ENCODE measurements at regions not wholly inside any gene's neighbourhood (a gene's known extent, or its start where the extent isn't known, plus 50 kb on each side); places are given as distances from the start of the nearest gene placed in this dataset.

- Histone ChIP-seq H3K4me3 (ENCODE audit: low read depth in 1 of 3, low read length in 3 of 3) (no peak overlapping the region), H3K27ac (ENCODE audit: low read depth in 1 of 3, low read length in 2 of 3) (no peak overlapping the region), H3K9me3 (ENCODE audit: control insufficient read depth in 2 of 2, insufficient read depth in 1 of 2, low read depth in 1 of 2, low read length in 1 of 2) (peaks cover 0 to 8% of the 10 kb centered on the region in 2 donors), H3K4me1 (ENCODE audit: control insufficient read depth in 3 of 3, insufficient read depth in 2 of 3, low read depth in 1 of 3, low read length in 2 of 3) (no peaks in the 10 kb centered on the region), H3K36me3 (ENCODE audit: control insufficient read depth in 3 of 3, insufficient read depth in 2 of 3, low read depth in 1 of 3, low read length in 3 of 3) (peaks cover 2 to 39% (median 3%) of the 10 kb centered on the region in 3 donors), H3K27me3 (ENCODE audit: control insufficient read depth in 3 of 3, insufficient read depth in 3 of 3, low read length in 3 of 3) (no peaks in the 10 kb centered on the region)
- FAIRE-seq (no peak), DNase-seq (no peak)
- WGBS, 3 donors = 69 to 81% (median 73%) methylated on average over 6 of the region's 6 CpGs
These were observed 119.9 kb downstream of the MIAT start for GRCh38 chr22:26777156-26777801.

GRCh38 chr22:26778372-26778771 is 121.0 kb downstream of the MIAT start:
- no peaks in the 10 kb centered on the region for H3K27me3 ChIP-seq (ENCODE audit: control insufficient read depth in 3 of 3, insufficient read depth in 3 of 3, low read length in 3 of 3)
- H3K4me3 ChIP-seq (ENCODE audit: low read depth in 1 of 3, low read length in 3 of 3) = no peak overlapping the region
- DNase-seq (no peak), FAIRE-seq (no peak)
- peaks cover 2 to 45% (median 3%) of the 10 kb centered on the region in 3 donors for H3K36me3 ChIP-seq (ENCODE audit: control insufficient read depth in 3 of 3, insufficient read depth in 2 of 3, low read depth in 1 of 3, low read length in 3 of 3)
- WGBS, 3 donors = 83 to 92% (median 84%) methylated on average over 1 of the region's 1 CpG
- peaks cover 0 to 8% of the 10 kb centered on the region in 2 donors for H3K9me3 ChIP-seq (ENCODE audit: control insufficient read depth in 2 of 2, insufficient read depth in 1 of 2, low read depth in 1 of 2, low read length in 1 of 2)
- no peaks in the 10 kb centered on the region for H3K4me1 ChIP-seq (ENCODE audit: control insufficient read depth in 3 of 3, insufficient read depth in 2 of 3, low read depth in 1 of 3, low read length in 2 of 3)
- no peak overlapping the region for H3K27ac ChIP-seq (ENCODE audit: low read depth in 1 of 3, low read length in 2 of 3)

DNA sequence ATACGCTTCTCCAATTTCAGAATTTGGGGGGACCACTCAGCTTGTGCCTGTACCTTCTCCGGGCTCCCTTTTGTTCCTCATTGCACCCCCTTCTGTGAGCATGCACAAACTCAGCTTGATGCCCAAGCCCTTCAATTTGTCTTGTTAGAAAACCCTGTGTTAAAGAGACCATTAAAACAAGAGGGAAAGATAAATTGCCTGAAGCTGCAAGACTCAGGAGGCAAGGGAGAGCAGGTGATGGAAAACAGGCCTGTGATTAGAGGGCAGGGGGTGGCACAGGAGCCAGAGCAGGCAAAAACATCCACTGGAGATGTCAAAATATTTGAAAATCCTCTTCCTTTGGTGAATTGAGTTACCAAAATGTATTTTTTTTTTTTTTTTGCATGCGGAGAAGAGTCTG is 121.7 kb downstream of the MIAT start:
- H3K36me3 ChIP-seq (ENCODE audit: control insufficient read depth in 3 of 3, insufficient read depth in 2 of 3, low read depth in 1 of 3, low read length in 3 of 3) = peaks cover 2 to 45% (median 3%) of the 10 kb centered on the region in 3 donors
- 85 to 100% (median 87%) methylated on average over 3 of the region's 3 CpGs for WGBS, 3 donors
- FAIRE-seq (no peak), DNase-seq (no peak)
- H3K27me3 ChIP-seq (ENCODE audit: control insufficient read depth in 3 of 3, insufficient read depth in 3 of 3, low read length in 3 of 3) = no peaks in the 10 kb centered on the region
- H3K4me1 ChIP-seq (ENCODE audit: control insufficient read depth in 3 of 3, insufficient read depth in 2 of 3, low read depth in 1 of 3, low read length in 2 of 3) = no peaks in the 10 kb centered on the region
- H3K4me3 ChIP-seq (ENCODE audit: low read depth in 1 of 3, low read length in 3 of 3) = no peak overlapping the region
- peaks cover 0 to 8% of the 10 kb centered on the region in 2 donors for H3K9me3 ChIP-seq (ENCODE audit: control insufficient read depth in 2 of 2, insufficient read depth in 1 of 2, low read depth in 1 of 2, low read length in 1 of 2)
- H3K27ac ChIP-seq (ENCODE audit: low read depth in 1 of 3, low read length in 2 of 3) = no peak overlapping the region

DNA sequence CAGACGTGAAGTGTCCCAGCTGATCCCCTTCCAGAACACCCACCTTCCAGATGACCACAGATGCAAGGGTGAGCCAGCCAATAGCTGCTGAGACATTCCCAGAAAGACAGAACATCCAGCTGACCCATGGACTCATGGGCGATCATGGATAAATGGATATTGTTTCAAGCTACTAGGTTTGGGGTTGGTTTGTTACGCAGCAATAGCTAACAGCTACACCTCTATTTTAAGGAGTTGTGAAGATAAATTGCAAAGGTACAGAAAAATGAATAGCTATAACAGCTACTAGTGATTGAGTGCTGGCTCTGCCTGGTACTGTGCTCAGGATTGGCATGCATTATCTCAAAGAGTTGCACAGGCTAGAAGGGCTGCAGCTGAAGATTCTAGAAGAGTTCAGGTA is 122.5 kb downstream of the MIAT start:
- peaks cover 0 to 45% (median 3%) of the 10 kb centered on the region in 3 donors for H3K36me3 ChIP-seq (ENCODE audit: control insufficient read depth in 3 of 3, insufficient read depth in 2 of 3, low read depth in 1 of 3, low read length in 3 of 3)
- no peaks in the 10 kb centered on the region for H3K4me1 ChIP-seq (ENCODE audit: control insufficient read depth in 3 of 3, insufficient read depth in 2 of 3, low read depth in 1 of 3, low read length in 2 of 3)
- H3K27ac ChIP-seq (ENCODE audit: low read depth in 1 of 3, low read length in 2 of 3) = no peak overlapping the region
- no peaks in the 10 kb centered on the region for H3K27me3 ChIP-seq (ENCODE audit: control insufficient read depth in 3 of 3, insufficient read depth in 3 of 3, low read length in 3 of 3)
- no peak overlapping the region for H3K4me3 ChIP-seq (ENCODE audit: low read depth in 1 of 3, low read length in 3 of 3)
- WGBS, 3 donors = 94 to 100% (median 96%) methylated on average over 3 of the region's 3 CpGs
- DNase-seq (no peak), FAIRE-seq (no peak)
- peaks cover 0 to 8% of the 10 kb centered on the region in 2 donors for H3K9me3 ChIP-seq (ENCODE audit: control insufficient read depth in 2 of 2, insufficient read depth in 1 of 2, low read depth in 1 of 2, low read length in 1 of 2)

DNA sequence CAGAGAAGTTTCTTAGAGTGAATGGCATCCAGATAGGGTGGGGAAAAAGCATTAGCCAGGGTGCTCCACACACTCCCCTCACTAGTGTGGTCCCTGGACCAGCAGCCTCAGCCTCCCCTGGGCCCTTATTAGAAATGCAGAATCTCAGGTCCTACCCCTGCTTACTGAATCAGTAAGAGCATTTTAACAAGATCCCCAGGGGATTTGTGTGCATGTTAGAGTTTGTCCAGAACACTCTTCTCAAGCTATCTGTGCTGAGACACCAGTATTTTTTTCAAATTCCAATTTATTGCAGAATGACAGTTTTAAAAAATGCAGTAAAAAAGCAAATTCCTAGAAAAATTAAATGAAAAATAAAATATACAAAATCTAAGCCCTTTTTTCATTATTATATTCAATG is 123.1 kb downstream of the MIAT start:
- no peak overlapping the region for H3K27ac ChIP-seq (ENCODE audit: low read depth in 1 of 3, low read length in 2 of 3)
- H3K4me3 ChIP-seq (ENCODE audit: low read depth in 1 of 3, low read length in 3 of 3) = no peak overlapping the region
- H3K27me3 ChIP-seq (ENCODE audit: control insufficient read depth in 3 of 3, insufficient read depth in 3 of 3, low read length in 3 of 3) = no peaks in the 10 kb centered on the region
- no peak for DNase-seq
- H3K4me1 ChIP-seq (ENCODE audit: control insufficient read depth in 3 of 3, insufficient read depth in 2 of 3, low read depth in 1 of 3, low read length in 2 of 3) = no peaks in the 10 kb centered on the region
- FAIRE-seq = no peak
- H3K9me3 ChIP-seq (ENCODE audit: control insufficient read depth in 2 of 2, insufficient read depth in 1 of 2, low read depth in 1 of 2, low read length in 1 of 2) = peaks cover 0 to 8% of the 10 kb centered on the region in 2 donors
- H3K36me3 ChIP-seq (ENCODE audit: control insufficient read depth in 3 of 3, insufficient read depth in 2 of 3, low read depth in 1 of 3, low read length in 3 of 3) = peaks cover 0 to 44% (median 3%) of the 10 kb centered on the region in 3 donors

GRCh38 chr22:26781062-26781461 is 123.7 kb downstream of the MIAT start:
- Histone ChIP-seq H3K4me1 (ENCODE audit: control insufficient read depth in 3 of 3, insufficient read depth in 2 of 3, low read depth in 1 of 3, low read length in 2 of 3) (no peaks in the 10 kb centered on the region), H3K9me3 (ENCODE audit: control insufficient read depth in 2 of 2, insufficient read depth in 1 of 2, low read depth in 1 of 2, low read length in 1 of 2) (peaks cover 0 to 8% of the 10 kb centered on the region in 2 donors), H3K4me3 (ENCODE audit: low read depth in 1 of 3, low read length in 3 of 3) (no peak overlapping the region), H3K27me3 (ENCODE audit: control insufficient read depth in 3 of 3, insufficient read depth in 3 of 3, low read length in 3 of 3) (no peaks in the 10 kb centered on the region), H3K36me3 (ENCODE audit: control insufficient read depth in 3 of 3, insufficient read depth in 2 of 3, low read depth in 1 of 3, low read length in 3 of 3) (peaks cover 0 to 45% (median 2%) of the 10 kb centered on the region in 3 donors), H3K27ac (ENCODE audit: low read depth in 1 of 3, low read length in 2 of 3) (no peak overlapping the region)
- FAIRE-seq (no peak), DNase-seq (no peak)
- WGBS, 3 donors = 93 to 100% (median 95%) methylated on average over 2 of the region's 2 CpGs

- WGBS, 3 donors = 93 to 98% (median 96%) methylated on average over 14 to 15 of the region's 15 CpGs
- no peak for DNase-seq
- FAIRE-seq = no peak
- Histone ChIP-seq H3K36me3 (ENCODE audit: control insufficient read depth in 3 of 3, insufficient read depth in 2 of 3, low read depth in 1 of 3, low read length in 3 of 3) (peaks cover 0 to 43% (median 2%) of the 10 kb centered on the region in 3 donors), H3K4me1 (ENCODE audit: control insufficient read depth in 3 of 3, insufficient read depth in 2 of 3, low read depth in 1 of 3, low read length in 2 of 3) (no peaks in the 10 kb centered on the region), H3K27ac (ENCODE audit: low read depth in 1 of 3, low read length in 2 of 3) (no peak overlapping the region), H3K27me3 (ENCODE audit: control insufficient read depth in 3 of 3, insufficient read depth in 3 of 3, low read length in 3 of 3) (no peaks in the 10 kb centered on the region), H3K9me3 (ENCODE audit: control insufficient read depth in 2 of 2, insufficient read depth in 1 of 2, low read depth in 1 of 2, low read length in 1 of 2) (peaks cover 0 to 8% of the 10 kb centered on the region in 2 donors), H3K4me3 (ENCODE audit: low read depth in 1 of 3, low read length in 3 of 3) (no peak overlapping the region)
These were observed 124.2 kb downstream of the MIAT start for GRCh38 chr22:26781596-26781995.

DNA sequence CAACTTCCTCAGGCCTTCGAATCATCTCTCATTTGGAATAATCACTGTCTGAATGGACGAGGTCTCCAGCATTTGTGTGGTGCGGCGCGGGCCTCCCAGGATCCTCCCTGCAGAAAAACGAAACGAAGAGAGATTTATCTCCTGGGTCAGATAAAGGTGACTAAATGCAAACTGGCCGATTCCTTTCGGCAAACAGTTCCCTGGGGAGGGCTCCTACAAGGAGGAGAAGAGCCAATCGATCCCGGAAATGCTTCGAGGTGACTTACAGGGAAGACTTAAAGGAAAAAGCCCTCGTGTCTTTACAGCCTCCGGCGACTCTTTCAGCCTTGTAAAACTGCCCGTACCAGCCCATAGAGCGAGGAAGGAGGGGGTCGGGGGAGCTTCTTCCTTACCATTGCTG is 126.5 kb downstream of the MIAT start:
- H3K36me3 ChIP-seq (ENCODE audit: control insufficient read depth in 3 of 3, insufficient read depth in 2 of 3, low read depth in 1 of 3, low read length in 3 of 3) = peaks cover 0 to 34% (median 2%) of the 10 kb centered on the region in 3 donors
- H3K27ac ChIP-seq (ENCODE audit: low read depth in 1 of 3, low read length in 2 of 3) = no peak overlapping the region
- H3K9me3 ChIP-seq (ENCODE audit: control insufficient read depth in 2 of 2, insufficient read depth in 1 of 2, low read depth in 1 of 2, low read length in 1 of 2) = peaks cover 0 to 8% of the 10 kb centered on the region in 2 donors
- WGBS, 3 donors = 53 to 74% (median 65%) methylated on average over 18 of the region's 18 CpGs
- FAIRE-seq (no peak), DNase-seq (peak in 1 of 2 donors; percentile 31)
- H3K27me3 ChIP-seq (ENCODE audit: control insufficient read depth in 3 of 3, insufficient read depth in 3 of 3, low read length in 3 of 3) = no peaks in the 10 kb centered on the region
- H3K4me3 ChIP-seq (ENCODE audit: low read depth in 1 of 3, low read length in 3 of 3) = no peak overlapping the region
- no peaks in the 10 kb centered on the region for H3K4me1 ChIP-seq (ENCODE audit: control insufficient read depth in 3 of 3, insufficient read depth in 2 of 3, low read depth in 1 of 3, low read length in 2 of 3)

GRCh38 chr22:26784772-26785171 is 127.4 kb downstream of the MIAT start:
- DNase-seq (no peak), FAIRE-seq (no peak)
- no peak overlapping the region for H3K27ac ChIP-seq (ENCODE audit: low read depth in 1 of 3, low read length in 2 of 3)
- H3K4me1 ChIP-seq (ENCODE audit: control insufficient read depth in 3 of 3, insufficient read depth in 2 of 3, low read depth in 1 of 3, low read length in 2 of 3) = no peaks in the 10 kb centered on the region
- H3K27me3 ChIP-seq (ENCODE audit: control insufficient read depth in 3 of 3, insufficient read depth in 3 of 3, low read length in 3 of 3) = no peaks in the 10 kb centered on the region
- WGBS, 3 donors = 94 to 97% (median 94%) methylated on average over 6 of the region's 6 CpGs
- H3K36me3 ChIP-seq (ENCODE audit: control insufficient read depth in 3 of 3, insufficient read depth in 2 of 3, low read depth in 1 of 3, low read length in 3 of 3) = peaks cover 0 to 29% (median 2%) of the 10 kb centered on the region in 3 donors
- H3K4me3 ChIP-seq (ENCODE audit: low read depth in 1 of 3, low read length in 3 of 3) = no peak overlapping the region
- peaks cover 0 to 4% of the 10 kb centered on the region in 2 donors for H3K9me3 ChIP-seq (ENCODE audit: control insufficient read depth in 2 of 2, insufficient read depth in 1 of 2, low read depth in 1 of 2, low read length in 1 of 2)
